IMR-90 (cell line): ENCODE measurements at regions not wholly inside any gene's neighbourhood (a gene's known extent, or its start where the extent isn't known, plus 50 kb on each side); places are given as distances from the start of the nearest gene placed in this dataset.

Experiments used
- ATAC-seq: fragments of 200-7000 bp; cut with Tn5 transposase; 2 replicates; pipeline ENCODE4 v1.9.1; 2020; ENCODE audit warnings: low read depth, mild to moderate bottlenecking, moderate library complexity
- BruUV-seq: library from RNA; stranded (reverse); fragments of 400-500 nt; replicated peaks from 2 replicates; lab custom pipeline; 2021; lab: Mats Ljungman, UMichigan
- CTCF ChIA-PET: fragments of 300-600 bp; formaldehyde crosslinking; extraction: SDS; loops from one replicate; lab custom pipeline; 2021; ENCODE audit warnings: antibody characterized with exemption; lab: Yijun Ruan, JAX
- POLR2A ChIA-PET: fragments of 300-600 bp; sonication (Branson Sonifier 250); formaldehyde crosslinking; loops from one replicate; lab custom pipeline; 2022; ENCODE audit warnings: antibody characterized with exemption; ENCODE audit not compliant: unreplicated experiment; lab: Charles Lee
- DNase-seq: peaks from one replicate; pipeline ENCODE4 v3.0.0; 2013
- H2AFZ ChIP-seq: replicated peaks from 2 replicates; pipeline ENCODE3; 2013; ENCODE audit warnings: low read length, mild to moderate bottlenecking; ENCODE audit not compliant: poor library complexity
- H2AK5ac ChIP-seq: 2 replicates; pipeline ENCODE4 v1.6.1; 2013; ENCODE audit warnings: low read depth, low read length, inconsistent platforms
- H2AK9ac ChIP-seq: replicated peaks from 2 replicates; pipeline ENCODE3; 2013; ENCODE audit warnings: mild to moderate bottlenecking, low read depth, low read length, moderate library complexity; ENCODE audit not compliant: poor library complexity
- H2BK120ac ChIP-seq: 2 replicates; pipeline ENCODE4 v1.6.1; 2013; ENCODE audit warnings: low read depth, low read length, inconsistent platforms
- H2BK15ac ChIP-seq: 3 replicates; pipeline ENCODE4 v1.6.1; 2013; ENCODE audit warnings: low read depth, low read length, inconsistent platforms
- H2BK20ac ChIP-seq: 2 replicates; pipeline ENCODE4 v1.6.1; 2013; ENCODE audit warnings: low read depth, mild to moderate bottlenecking, inconsistent platforms, low read length, moderate library complexity
- H2BK5ac ChIP-seq: 2 replicates; pipeline ENCODE4 v1.6.1; 2013; ENCODE audit warnings: mild to moderate bottlenecking, low read depth, low read length, inconsistent platforms; ENCODE audit not compliant: poor library complexity, severe bottlenecking
- H3K14ac ChIP-seq: replicated peaks from 2 replicates; pipeline ENCODE4 v1.6.1; 2013; ENCODE audit warnings: low read depth, low read length, inconsistent platforms
- H3K18ac ChIP-seq: 2 replicates; pipeline ENCODE4 v1.6.1; 2013; ENCODE audit warnings: low read depth, low read length, control low read depth
- H3K23ac ChIP-seq: 2 replicates; pipeline ENCODE4 v1.6.1; 2013; ENCODE audit warnings: low read depth, low read length, inconsistent platforms
- H3K27ac ChIP-seq: 2 replicates; pipeline ENCODE4 v1.5.1; 2013; ENCODE audit warnings: mild to moderate bottlenecking, control low read depth, low read length; ENCODE audit not compliant: insufficient read depth
- H3K27me3 ChIP-seq: 2 replicates; pipeline ENCODE4 v1.6.1; 2013; ENCODE audit warnings: low read length; ENCODE audit not compliant: control insufficient read depth, insufficient read depth
- H3K36me3 ChIP-seq: 2 replicates; pipeline ENCODE4 v1.6.1; 2013; ENCODE audit warnings: low read length, mixed read lengths; ENCODE audit not compliant: control insufficient read depth, insufficient read depth
- H3K4ac ChIP-seq: 2 replicates; pipeline ENCODE4 v1.6.1; 2013; ENCODE audit warnings: low read depth, low read length, inconsistent platforms
- H3K4me1 ChIP-seq: 2 replicates; pipeline ENCODE4 v1.6.1; 2013; ENCODE audit warnings: low read length, mixed read lengths; ENCODE audit not compliant: control insufficient read depth, insufficient read depth
- H3K4me2 ChIP-seq: 2 replicates; pipeline ENCODE4 v1.6.1; 2013; ENCODE audit warnings: low read depth, mild to moderate bottlenecking, control low read depth, low read length, moderate library complexity
- H3K4me3 ChIP-seq: 2 replicates; pipeline ENCODE4 v1.5.1; 2013; ENCODE audit warnings: low read depth, mild to moderate bottlenecking, control low read depth, low read length, moderate library complexity; ENCODE audit not compliant: insufficient read depth
- H3K56ac ChIP-seq: 2 replicates; pipeline ENCODE4 v1.6.1; 2013; ENCODE audit warnings: low read length, inconsistent platforms; ENCODE audit not compliant: insufficient read depth; ENCODE audit errors: extremely low read depth
- H3K79me1 ChIP-seq, 2 experiments: 2 replicates each; pipeline ENCODE4 v1.6.1; 2013; ENCODE audit warnings: low read length in 2 of 2, inconsistent platforms in 1 of 2, low read depth in 1 of 2
- H3K9ac ChIP-seq: 2 replicates; pipeline ENCODE4 v1.6.1; 2013; ENCODE audit warnings: low read depth, low read length, control low read depth
- H3K9me1 ChIP-seq: 2 replicates; pipeline ENCODE4 v1.6.1; 2013; ENCODE audit warnings: low read length, inconsistent platforms; ENCODE audit not compliant: insufficient read depth
- H3K9me3 ChIP-seq: 2 replicates; pipeline ENCODE4 v1.6.1; 2013; ENCODE audit warnings: low read length; ENCODE audit not compliant: control insufficient read depth, insufficient read depth
- H4K20me1 ChIP-seq: 2 replicates; pipeline ENCODE4 v1.6.1; 2013; ENCODE audit warnings: low read length, inconsistent platforms; ENCODE audit not compliant: insufficient read depth
- H4K5ac ChIP-seq: 2 replicates; pipeline ENCODE4 v1.6.1; 2013; ENCODE audit warnings: mild to moderate bottlenecking, low read depth, low read length, control low read depth
- H4K8ac ChIP-seq, 2 experiments: 2 replicates each; pipeline ENCODE4 v1.6.1; 2013; ENCODE audit warnings: low read depth in 2 of 2, low read length in 2 of 2, control low read depth in 1 of 2, inconsistent platforms in 1 of 2
- H4K91ac ChIP-seq: 2 replicates; pipeline ENCODE4 v1.6.1; 2013; ENCODE audit warnings: low read depth, low read length, inconsistent platforms; ENCODE audit not compliant: insufficient read depth
- CHD1 ChIP-seq: IDR thresholded peaks from 2 replicates; pipeline ENCODE4 v1.6.1; 2012; ENCODE audit warnings: low read depth, low read length, improper control_type of control experiment
- MAFK ChIP-seq: IDR thresholded peaks from 2 replicates; pipeline ENCODE4 v1.6.1; 2012; ENCODE audit warnings: low read depth, low read length, improper control_type of control experiment
- MXI1 ChIP-seq: IDR thresholded peaks from 2 replicates; pipeline ENCODE4 v1.6.1; 2012; ENCODE audit warnings: low read depth, mild to moderate bottlenecking, low read length, moderate library complexity, borderline replicate concordance
- RAD21 ChIP-seq: IDR thresholded peaks from 2 replicates; pipeline ENCODE4 v1.6.1; 2012; ENCODE audit warnings: low read length, improper control_type of control experiment
- RCOR1 ChIP-seq: IDR thresholded peaks from 2 replicates; pipeline ENCODE4 v1.6.1; 2012; ENCODE audit warnings: mild to moderate bottlenecking, low read length, improper control_type of control experiment; ENCODE audit not compliant: insufficient replicate concordance
- SMC3 ChIP-seq: fragments of 150-350 bp; IDR thresholded peaks from 2 replicates; pipeline ENCODE4 v1.6.1; 2016; ENCODE audit warnings: low read depth, mild to moderate bottlenecking, antibody characterized with exemption, low read length, moderate library complexity
- USF2 ChIP-seq: fragments of 150-350 bp; IDR thresholded peaks from 2 replicates; pipeline ENCODE4 v1.6.1; 2017; ENCODE audit warnings: mild to moderate bottlenecking, antibody characterized with exemption, low read length, low read depth
- WGBS, 2 experiments: methylation state at CpG; one replicate each; pipeline versions ENCODE4 v1.1.5 to v1.1.7; 2013; ENCODE audit warnings: missing lambda C conversion rate in 2 of 2; ENCODE audit not compliant: insufficient read length in 1 of 2; ENCODE audit errors: extremely low coverage in 2 of 2; 5-methylcytosine and 5-hydroxymethylcytosine counted together
- dilution Hi-C: fragments of 300-500 bp; cut with HindIII; formaldehyde crosslinking; loops from one replicate; pipeline ENCODE4 v1.14.3; 2018; ENCODE audit warnings: low sequenced_read_pairs; ENCODE audit not compliant: unreplicated experiment
- in situ Hi-C: fragments of 300-500 bp; cut with MboI; formaldehyde crosslinking; loops from 3 replicates; pipeline ENCODE4 v1.14.3; 2019; ENCODE audit warnings: low sequenced_read_pairs, inconsistent platforms, mixed read lengths
- intact Hi-C: fragments of 100-400 bp; cut with micrococcal nuclease; formaldehyde crosslinking; loops from 2 replicates; pipeline ENCODE4 v1.10.0; 2022

- Histone ChIP-seq H3K36me3 (no peaks in the 10 kb centered on the region), H2BK15ac (no peak overlapping the region), H3K4me3 (no peak overlapping the region), H3K9me3 (peaks cover 3% of the 10 kb centered on the region; the same call in 1 of the 2 replicates), H4K8ac (no peak overlapping the region), H3K9ac (no peak overlapping the region), H2BK20ac (no peak overlapping the region), H3K23ac (no peak overlapping the region), H3K27ac (no peak overlapping the region), H3K27me3 (no peaks in the 10 kb centered on the region), H4K91ac (no peak overlapping the region), H3K4me1 (no peaks in the 10 kb centered on the region), H2AK9ac (no peak overlapping the region), H4K20me1 (no peaks in the 10 kb centered on the region), H2AFZ (no peak overlapping the region), H3K14ac (no peak overlapping the region), H3K4me2 (no peak overlapping the region), H2BK5ac (no peak overlapping the region), H2AK5ac (no peak overlapping the region), H3K56ac (no peak overlapping the region), H3K9me1 (no peaks in the 10 kb centered on the region), H3K4ac (no peak overlapping the region), H2BK120ac (no peak overlapping the region), H4K5ac (no peak overlapping the region), H3K79me1 (no peaks in the 10 kb centered on the region), H3K18ac (no peak overlapping the region)
- 60% methylated on average over 1 of the region's 2 CpGs; no CpG with 5 or more reads in 1 of the 2 experiments for WGBS, 2 experiments
- no TSS peak for BruUV-seq
- DNase-seq (no peak), ATAC-seq (no peak)
- intact Hi-C loops (no loop called here), in situ Hi-C loops (no loop called here), dilution Hi-C loops (no loop called here)
- ChIA-PET POLR2A (no interaction called here), CTCF (no interaction called here)
- TF ChIP-seq CHD1 (no peak), SMC3 (no peak), MXI1 (no peak), MAFK (no peak), RAD21 (no peak), RCOR1 (no peak), USF2 (no peak)
These were observed 178.3 kb upstream of the ZIC3 start for GRCh38 chrX:137387646-137388045.
